HCEC 1CT (cell line): ENCODE measurements at regions not wholly inside any gene's neighbourhood (a gene's known extent, or its start where the extent isn't known, plus 50 kb on each side); places are given as distances from the start of the nearest gene placed in this dataset.
A peak's percentile ranks its signal among the peaks of the same experiment; 100 is the strongest.
"Not testable (repeated sequence)": the region's sequence is repeated elsewhere in the genome, so short reads cannot be mapped to it uniquely, and the experiment has no call there.

Experiments used
- DNase-seq: peaks from one replicate; pipeline ENCODE4 v3.0.0-alpha.2; 2017

DNA sequence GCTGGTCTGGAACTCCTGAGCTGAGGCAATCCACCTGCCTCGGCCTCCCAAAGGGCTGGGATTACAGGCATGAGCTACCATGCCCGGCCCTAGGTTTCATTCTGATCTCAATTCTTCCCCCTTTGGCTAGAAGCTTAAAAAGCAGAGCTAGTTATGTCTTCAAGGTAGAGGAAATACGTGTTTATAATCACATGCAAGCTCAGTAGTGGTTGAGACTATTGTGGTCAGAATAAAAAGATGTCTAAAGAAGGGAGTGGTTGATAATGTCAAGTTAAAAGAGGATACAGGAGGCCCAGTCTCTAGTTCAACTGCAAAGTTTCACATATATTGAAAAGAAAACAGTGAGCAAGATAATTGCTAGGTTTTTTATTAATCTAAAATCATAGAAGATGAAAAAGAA is 807.8 kb upstream of the ACVR2A start:
- no peak for DNase-seq

DNA sequence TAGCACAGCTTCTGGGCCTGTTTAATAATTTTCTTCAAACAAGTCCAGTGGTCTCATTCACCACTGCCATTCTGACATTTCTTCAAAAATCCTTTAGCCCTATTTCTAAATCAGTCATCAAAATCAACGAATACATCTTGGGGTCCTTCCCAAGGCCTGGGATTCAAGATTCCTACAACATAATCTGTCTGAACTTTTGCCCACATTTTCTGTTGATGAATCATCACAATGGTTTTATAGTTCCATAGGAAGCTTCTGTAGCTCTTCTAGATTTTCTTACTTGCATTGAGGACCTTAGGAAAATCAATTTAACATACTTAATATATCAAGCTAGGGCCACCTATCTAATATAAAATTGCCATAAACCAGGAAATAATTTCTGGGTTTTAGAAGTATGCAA is 811.8 kb upstream of the ACVR2A start:
- DNase-seq: no peak

DNA sequence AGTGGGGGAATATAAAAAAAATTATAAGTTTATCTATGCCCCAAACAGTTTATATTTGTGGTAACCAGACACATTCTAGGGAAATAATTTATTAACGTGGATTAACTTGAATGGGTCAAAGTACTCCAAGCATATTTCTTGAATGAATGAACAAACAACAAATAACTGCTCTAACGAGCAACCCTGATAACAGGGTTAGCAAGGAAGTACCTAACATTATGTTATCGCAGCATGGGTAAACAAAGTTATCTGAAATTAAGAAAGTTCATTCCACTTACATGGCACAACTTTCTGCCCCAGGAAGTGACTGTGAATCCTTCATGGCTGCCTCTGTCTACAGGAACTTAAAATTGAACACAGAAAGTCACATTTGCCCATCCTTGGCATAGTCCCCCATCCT is 812.9 kb upstream of the ACVR2A start:
- no peak for DNase-seq

DNA sequence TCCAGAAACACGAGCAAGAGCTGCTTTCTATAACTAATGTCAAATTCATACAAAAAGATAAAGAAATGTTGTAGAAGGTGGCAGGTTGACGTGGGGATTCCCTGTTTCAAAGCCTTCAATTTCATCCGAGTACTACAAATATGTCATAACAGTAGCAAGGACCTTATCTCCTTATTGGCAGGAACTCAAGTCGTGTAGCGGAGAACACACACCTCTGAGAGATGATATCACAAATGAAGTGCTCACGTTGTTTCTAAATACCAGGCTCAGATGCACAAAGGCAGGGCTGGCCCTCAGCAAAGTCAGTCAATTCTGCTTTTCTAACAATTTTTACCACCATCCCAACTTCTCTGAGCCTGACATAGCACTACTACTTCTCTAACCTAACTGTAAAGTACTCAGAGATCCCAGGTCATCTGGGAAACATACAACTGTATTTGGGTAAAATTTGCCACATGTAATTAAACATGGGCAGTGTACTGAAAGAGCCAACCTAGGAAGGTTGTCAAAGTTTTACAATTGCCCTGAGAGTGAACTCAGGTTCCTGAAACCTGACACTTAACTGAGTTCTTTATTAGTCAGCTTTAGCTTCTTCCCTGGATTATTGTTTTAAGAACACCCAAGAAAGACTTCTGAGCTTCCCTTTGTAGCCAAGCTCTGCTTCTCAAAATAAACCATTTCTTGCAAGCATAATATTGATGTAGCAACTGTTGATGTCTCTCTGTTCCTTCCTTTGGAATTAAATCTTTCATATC is 813.7 kb upstream of the ACVR2A start:
- DNase-seq: peak; percentile 69

DNA sequence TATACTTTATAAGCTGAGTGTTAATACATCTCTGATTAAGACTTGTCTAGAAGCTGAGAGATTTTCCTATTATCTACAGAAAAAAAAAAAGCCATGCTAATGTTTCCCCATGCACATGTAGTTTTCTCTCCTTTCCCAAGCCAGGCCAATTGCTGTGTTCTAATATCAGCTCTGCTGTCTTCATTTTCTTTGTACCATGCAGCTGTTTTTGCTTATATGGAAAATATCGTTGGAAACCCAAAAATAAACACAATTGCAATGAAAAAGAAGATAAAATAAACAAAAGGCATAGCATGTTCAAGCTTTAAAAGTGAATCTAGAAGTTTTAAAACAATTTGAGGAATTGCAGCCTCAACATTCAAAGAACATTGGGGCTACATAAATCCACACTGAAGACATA is 817.4 kb upstream of the ACVR2A start:
- peak; percentile 9 for DNase-seq

DNA sequence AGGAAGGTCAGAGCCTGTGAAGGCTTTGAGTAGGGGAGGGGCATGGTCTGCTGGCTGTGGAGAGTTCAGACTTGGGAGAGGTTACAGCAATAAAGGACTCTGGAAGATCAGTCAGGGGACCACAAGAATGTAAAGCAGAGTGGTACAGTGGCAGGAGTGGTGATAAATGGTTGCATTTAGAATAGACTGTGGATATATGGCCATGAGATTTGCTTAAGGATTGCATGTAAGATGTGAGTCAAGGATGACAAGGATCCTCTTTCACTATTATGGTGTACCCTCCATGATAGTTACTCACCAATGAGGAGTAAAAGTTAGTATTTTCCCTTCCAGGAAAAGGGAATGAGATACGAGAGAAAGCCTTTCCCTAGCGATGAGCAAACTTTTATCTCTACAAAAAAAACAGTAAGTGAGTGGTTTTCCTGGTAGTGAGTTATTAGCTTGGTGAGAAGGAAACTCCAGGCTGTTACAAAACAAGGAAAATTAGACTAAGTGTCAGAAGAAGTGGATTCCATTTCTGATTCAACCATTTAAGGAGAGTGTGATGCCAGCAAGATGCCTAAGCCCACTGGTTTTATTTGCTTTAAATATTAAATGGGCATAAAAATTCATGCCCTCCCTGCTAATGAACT is 818.0 kb upstream of the ACVR2A start:
- DNase-seq: peak; percentile 97

DNA sequence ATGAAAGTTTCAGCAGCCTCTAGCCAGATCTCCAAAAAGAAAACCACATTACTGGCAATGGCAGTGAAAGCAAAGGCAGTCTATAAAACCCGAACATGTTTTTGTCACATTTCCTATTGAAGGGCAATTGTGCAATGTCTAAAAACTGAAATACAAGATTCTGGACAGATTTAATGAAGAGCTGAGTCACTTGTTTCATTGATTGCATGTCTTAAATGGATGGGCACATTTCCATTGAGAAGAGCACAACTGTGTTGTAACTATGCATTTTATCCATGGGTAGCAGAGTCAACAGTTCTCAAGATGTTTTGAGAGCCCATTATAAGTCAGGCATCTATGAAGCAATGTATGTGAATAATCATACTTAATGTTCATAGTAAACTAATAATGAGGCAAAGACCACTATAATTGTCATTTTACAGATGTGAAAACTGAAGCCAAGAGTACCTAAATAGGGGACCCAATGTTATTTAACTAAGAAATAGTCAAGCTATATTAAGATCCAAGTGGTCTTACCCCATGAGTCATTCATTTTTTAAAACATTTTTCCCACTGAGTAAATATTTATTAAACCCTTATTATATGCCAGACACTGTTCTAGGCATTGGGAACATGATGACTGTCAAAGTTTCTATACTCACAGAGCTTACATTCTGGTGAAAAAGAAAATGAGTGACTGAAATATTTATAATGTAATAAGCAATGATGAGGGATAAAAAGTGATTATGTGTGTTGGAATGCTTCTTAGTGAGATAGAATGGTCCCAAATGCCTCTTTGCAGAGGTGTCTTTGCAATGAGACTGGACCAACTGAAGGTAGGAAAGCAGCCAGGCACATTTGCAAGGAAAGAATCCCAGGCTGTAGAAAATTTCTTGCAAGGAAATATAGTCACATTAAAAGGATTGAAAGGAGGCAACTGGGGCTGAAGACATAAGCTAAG is 818.9 kb upstream of the ACVR2A start:
- peak; percentile 87 for DNase-seq

DNA sequence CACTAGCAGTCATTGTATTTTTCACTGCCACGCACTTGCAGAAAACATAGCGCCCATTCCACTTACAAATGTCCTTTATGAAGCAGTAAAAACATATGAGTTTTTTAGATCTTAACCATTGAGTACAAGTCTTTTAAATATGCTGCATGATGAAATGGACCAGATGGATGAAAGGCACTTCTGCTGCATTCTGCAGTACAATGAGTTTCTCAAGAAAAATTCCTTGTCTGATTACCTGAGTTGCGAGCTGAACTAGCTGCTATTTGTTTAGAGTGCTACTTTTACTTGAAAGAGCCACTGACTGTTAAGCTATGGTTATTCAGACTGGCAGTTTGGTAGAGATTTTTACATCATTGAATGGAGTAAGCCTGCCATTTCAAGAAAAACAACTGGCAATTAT is 825.5 kb upstream of the ACVR2A start:
- DNase-seq: no peak

DNA sequence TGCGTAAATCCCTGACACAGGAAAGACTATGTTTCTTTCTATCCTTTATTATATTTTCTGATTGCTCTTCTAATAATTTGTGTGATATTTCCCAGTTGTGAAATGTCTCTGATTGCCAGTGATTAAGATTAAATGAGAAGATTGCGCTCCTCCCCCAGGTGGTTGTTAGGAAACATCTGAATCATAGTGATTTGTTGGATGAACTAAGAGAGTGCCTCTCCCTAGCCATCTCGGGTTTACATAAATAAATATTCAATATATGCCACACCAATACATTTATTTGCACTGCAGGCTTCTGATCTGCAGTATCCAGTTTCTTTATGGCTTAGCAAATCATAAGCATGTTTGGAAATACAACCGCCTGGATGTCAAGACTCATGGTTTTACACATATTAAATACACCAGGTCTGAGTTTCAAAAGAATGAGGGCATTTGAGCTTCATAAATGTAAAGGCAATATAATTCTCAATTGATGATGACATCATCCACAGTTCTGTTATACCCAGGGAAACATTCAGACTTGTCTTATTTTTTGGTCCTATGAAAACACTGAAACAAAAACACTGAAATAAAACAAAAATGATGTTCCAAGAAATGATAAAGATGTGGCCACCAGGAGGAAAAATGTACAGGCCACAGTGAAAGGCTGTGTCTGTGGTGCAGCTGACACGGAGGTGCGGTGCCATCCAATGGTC is 826.7 kb upstream of the ACVR2A start:
- DNase-seq: peak; percentile 37

DNA sequence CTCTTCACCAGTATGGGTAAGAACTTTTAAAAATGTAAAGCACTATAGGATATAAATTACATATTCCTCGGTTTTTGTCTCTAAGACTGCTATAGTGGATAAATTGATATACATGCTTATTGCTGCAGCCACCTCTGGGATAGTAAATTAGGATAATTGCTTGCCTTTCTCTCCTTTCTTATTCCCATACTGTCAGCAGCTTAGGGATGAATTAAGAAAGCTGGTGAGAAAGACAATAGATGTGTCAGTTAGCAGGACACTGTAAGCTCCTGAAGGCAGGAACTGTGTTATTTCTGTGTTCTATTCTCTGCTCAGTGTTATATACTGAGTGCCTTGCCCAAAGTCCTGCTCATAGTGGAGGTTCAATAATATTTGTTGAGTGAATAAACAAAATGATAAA is 828.6 kb upstream of the ACVR2A start:
- no peak for DNase-seq

DNA sequence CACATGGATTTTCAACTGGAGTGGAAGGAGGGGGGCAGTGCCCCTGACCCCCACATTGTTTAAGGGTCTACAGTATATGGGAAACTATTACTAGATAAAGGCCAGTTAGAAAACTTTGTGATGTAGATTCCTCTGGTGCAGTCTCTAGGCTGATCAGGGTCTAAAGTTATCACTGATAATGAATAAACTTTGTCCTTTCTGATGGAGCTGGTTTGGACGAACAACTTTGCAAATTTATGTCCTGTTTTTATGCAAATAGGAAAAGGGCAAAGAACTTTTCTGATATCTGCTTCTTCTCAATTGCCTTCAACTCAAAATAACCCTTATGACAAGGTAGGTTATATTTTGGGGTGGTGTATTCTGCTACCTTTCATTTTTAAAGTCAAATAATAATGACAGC is 829.2 kb upstream of the ACVR2A start:
- DNase-seq: no peak

DNA sequence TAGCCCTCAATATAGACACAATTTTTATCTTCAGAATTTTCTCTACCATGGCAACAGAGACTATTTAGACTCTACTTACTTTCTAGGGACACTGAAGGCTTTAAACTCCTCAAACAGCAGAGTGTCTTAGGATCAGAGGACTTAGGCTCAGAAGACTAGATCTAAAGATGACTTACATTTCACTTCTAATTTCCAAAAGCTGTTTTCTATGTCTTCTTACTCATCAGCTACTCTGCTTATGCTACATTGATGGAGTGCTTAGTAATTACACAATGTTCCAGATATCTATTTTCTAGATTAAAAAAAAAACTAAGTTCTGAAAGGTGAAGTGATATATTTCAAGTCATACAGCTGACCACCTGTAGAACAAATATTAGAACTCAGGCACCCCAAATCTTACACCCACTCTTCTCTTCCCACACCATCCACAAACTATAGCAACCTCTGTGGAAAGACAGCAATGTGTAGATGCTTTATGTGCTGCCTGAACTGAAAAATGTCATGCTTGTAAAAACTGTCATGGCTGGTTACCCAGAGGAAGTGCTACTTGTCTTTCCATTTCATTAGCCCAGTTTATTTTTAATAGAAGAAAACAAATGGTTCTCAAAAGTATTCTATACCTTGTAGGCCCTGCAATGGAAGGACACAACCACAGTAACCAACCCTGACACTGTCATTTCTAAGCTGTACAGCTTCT is 831.0 kb upstream of the ACVR2A start:
- DNase-seq: no peak

DNA sequence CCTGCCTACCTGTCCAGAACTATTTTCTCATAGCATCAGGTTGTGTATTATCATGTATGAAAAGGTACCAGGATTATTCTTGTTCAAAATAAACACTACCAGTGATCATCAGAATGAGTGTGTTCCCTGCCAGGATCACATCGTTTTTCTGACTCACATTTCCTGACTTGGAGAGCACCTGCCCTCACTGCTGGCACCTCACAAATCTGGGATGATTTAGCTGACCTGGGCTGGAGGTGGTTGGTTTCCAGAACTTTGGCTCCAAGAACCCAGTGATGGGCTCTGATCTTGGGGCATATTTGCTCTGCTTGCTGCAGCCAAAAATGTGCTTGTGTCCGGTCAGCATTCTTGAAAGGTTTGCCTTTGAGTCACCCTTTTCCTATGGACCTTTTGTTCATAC is 836.3 kb upstream of the ACVR2A start:
- DNase-seq: no peak

DNA sequence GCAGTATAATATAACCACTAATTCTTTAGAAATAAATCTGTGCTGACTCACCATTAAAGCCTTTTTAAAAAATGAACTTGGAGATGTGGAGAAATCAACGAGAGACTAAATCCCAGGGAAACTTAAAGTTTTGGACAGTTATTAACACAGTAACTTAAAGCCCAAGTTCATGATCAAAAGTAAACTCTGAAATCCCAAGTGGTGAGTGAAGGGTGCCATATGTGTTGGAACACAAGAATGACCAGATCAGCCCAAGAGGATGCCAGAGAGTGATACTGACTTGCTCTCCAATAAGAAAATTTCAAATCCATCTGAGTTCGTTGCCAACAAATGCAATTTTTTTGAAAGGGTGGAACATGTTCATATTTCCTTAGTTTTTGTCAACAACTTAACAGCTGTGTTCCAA is 838.1 kb upstream of the ACVR2A start:
- DNase-seq: peak; percentile 70

DNA sequence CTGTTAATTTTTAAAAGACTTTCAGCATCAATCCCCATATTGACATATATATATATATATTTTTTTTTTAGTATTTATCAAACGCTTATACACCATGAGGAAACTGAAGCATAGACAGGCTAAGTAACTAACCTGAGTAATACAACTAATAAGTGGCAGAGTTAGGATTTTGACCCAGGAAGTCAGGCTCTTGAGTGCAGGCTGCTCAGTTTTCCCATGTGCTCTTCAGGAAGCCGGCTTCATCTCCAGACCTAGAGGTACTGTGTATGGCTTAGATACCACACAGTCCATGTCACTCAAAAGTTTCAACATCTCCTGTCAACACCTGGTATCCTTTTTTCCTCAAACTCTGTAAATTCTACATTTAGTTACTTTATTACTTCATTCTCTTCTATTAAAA is 841.7 kb upstream of the ACVR2A start:
- no peak for DNase-seq

DNA sequence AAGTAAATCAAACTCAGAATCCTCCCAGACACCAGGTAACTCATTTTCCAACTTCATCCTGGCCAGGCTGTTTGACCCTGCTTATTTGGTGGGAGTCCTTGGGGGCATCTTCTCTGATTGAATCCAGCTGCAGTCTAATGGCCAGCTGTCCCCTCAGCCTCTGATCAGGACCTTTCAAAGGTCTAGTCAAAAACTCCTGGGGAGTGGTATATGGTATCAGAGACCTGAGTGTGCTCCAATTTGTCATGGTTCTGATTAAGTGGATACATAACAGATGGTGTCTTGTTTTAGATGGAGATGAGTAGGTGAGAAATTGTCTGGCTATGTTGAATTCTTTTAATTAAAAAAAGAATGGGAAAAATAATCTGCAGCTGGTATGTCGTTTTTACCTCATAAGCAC is 842.6 kb upstream of the ACVR2A start:
- DNase-seq: no peak

DNA sequence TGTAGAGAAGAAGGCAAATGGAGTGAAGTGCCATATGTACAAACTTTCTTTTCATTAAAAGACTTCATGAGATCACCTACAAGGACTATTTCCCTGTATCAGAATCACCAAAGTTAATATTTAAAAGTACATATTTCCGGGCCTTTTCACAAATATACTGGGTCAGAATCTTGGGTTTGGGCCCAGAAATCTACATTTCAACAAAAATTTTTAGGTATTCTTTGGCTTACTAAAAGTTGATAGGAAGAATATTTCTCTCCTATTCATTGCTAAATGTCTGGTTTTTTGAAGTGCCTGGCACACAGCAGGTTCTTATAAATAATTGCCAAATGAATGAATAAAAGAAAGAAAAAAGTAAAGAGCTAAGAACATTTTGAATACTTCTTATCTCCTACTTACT is 843.8 kb upstream of the ACVR2A start:
- DNase-seq: no peak

DNA sequence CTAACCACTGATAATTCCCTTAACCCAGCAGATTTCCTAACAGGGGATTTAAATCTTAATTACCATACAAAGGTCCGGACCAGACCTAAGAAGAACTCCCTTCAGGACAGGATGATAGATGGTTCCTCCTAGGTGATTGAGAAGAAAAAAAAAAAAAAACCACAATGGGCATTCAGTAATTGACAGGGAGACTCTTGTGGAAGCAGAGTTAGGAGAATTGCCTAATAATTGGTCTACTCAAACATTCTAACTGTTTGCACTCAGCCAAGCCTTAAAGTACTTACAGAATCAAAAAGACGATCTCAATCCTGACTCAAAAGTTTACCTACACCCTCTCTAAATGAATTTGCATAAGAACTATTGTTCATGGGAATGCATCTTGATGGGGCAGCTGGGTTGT is 844.7 kb upstream of the ACVR2A start:
- DNase-seq: not testable (repeated sequence)

DNA sequence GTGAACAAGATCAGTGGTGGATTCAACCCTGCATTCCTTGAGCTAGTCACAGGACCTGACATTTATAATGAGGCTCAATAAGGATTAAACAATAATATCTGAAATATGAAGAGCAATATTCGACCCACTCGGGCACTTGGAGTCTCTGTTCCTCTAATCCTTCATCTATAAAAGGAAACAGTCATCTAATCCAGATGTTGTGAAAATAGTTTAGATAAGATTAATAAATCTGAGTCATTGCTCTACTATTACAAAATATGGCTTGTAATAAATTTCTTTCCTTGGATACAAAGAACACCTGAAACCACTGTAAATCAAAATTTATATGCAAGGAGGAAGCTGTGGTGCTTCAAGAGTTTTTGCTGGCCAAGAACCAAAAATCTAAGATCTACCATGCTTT is 846.9 kb upstream of the ACVR2A start:
- DNase-seq: peak; percentile 57

DNA sequence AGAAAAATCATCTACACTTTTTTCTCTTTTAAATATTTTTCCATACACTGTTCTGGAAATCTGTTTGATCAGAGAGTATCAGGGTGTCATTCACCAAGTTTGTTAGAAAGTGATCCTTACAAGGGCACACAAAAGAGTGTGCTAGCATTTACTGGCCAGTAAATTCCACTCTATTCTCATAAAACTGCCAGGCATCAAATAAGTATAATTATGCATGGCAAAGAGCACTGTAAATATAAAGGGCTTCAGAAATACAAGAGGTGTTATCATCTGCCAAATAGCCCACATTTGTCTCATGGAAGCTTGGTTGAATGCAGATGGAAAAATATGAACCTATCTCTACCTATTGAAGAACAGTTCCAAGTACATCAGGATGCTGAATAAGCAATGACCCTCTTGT is 847.3 kb upstream of the ACVR2A start:
- no peak for DNase-seq

DNA sequence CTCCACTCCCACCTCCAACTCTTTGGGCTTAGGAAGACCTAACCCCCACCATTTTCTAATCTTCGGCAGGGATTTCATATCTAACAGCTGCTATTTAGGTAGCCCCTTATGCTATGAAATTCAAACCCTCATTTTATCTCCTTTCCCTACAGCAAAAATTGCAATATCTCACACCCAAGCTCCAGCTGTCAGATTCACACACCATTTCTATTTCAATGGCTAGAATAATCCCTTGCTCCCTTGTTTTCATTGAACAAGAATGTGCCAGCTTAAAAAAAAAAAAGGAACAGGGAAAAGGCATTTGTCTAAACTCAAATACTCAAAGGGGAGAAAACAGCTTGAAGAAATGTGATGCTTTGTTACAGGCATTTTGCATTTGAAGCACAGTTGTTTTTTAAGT is 850.6 kb upstream of the ACVR2A start:
- no peak for DNase-seq

DNA sequence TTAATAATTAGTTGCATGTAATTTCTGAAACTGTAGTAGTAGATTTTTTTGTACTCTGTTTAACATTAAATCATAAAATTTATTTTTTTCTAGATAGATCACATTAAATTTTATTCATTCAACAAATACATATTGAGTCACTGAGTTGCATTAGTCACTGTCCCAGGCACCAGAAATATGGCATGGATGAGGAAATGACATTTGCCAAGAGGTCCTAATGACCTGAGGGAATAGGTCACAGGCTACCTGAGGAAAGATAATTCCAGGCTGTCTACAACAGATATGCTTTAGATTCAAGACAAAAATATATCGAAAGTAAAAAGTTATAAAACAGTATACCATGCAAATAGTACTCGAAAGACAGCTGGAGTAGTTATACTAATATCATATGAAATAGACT is 852.4 kb upstream of the ACVR2A start:
- DNase-seq: peak; percentile 23

DNA sequence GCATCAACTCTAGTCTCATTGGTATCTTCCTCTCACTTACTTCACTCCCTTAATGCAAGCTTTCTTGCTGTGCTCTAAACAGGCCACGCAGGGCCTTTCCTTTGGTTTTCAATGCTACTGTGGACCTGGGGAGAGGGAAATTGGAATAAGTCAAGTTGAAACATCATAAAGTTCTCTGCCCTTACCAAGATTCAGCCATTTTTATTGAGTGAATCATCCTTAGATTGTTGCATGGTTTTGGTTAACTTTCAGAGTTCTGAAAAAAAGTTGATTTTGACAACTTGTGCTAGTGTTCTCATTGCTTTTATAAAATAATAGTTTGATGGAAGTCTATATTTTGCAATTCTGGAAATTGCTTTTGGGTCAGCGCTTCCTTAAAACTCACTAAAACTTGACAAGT is 852.8 kb upstream of the ACVR2A start:
- DNase-seq: peak; percentile 52
